ENCODE measurements at regions not wholly inside any gene's neighbourhood (a gene's known extent, or its start where the extent isn't known, plus 50 kb on each side); places are given as distances from the start of the nearest gene placed in this dataset.

GRCh38 chr15:35306361-35306981, 221.4 kb upstream of the NANOGP8 start:
- H3K27ac ChIP-seq (ENCODE audit: extremely low read depth, low read depth, low read length), result peak overlapping the region; percentile 76
- no TSS peak for BruUV-seq (replicated peaks)
- H3K27me3 ChIP-seq (ENCODE audit: control insufficient read depth in 2 of 2, insufficient read depth in 2 of 2, low read length in 2 of 2), result no peaks in the 10 kb centered on the region
- no peaks in the 10 kb centered on the region for H3K9me1 ChIP-seq (ENCODE audit: control insufficient read depth, insufficient read depth, low read length)
- peak overlapping the region; percentile 88 for H2AFZ ChIP-seq (ENCODE audit: low read depth, low read length)
- DNase-seq (ENCODE audit: extremely low read depth in 1 of 4, low spot score in 3 of 4) (peak in 2 of 4 experiments; percentile 14 to 50), ATAC-seq (peak; percentile 85), FAIRE-seq (peak; percentile 82)
- in situ Hi-C loops (cut with MboI), result no loop called here
- intact Hi-C loops (cut with micrococcal nuclease), result no loop called here
- CTCF ChIA-PET (ENCODE audit: low intra/inter-chr PET ratio), result no interaction called here
- no peaks in the 10 kb centered on the region for H3K36me3 ChIP-seq (ENCODE audit: control insufficient read depth, insufficient read depth, low read length)
- POLR2A ChIA-PET, result interaction anchor here (0.8 to 0.9 kb wide), 2 partner anchors 18 to 91 kb away, joined by 3 to 4 read pairs; no protein-coding TSS in a partner anchor
- peak overlapping the region in 1 of 2 experiments; percentile 47; a peak in 2 of 4 replicates for H3K9ac ChIP-seq (ENCODE audit: insufficient read depth in 1 of 2, low read depth in 2 of 2, low read length in 2 of 2)
- H3K4me3 ChIP-seq, result no peak overlapping the region
- no peaks in the 10 kb centered on the region for H3K79me2 ChIP-seq (ENCODE audit: control insufficient read depth, insufficient read depth, low read length)
- H3K4me1 ChIP-seq (replicated peaks in 1 of 2; ENCODE audit: control insufficient read depth in 2 of 2, insufficient read depth in 2 of 2, low read length in 2 of 2), result peaks cover 0 to 25% of the 10 kb centered on the region in 2 experiments; a peak in 3 of 5 replicates
- peak overlapping the region; percentile 63 for H3K4me2 ChIP-seq (ENCODE audit: insufficient read depth, low read length)
- 7% methylated on average over 4 of the region's 4 CpGs for WGBS (ENCODE audit: insufficient coverage, low coverage, missing lambda C conversion rate)
- H3K9me3 ChIP-seq (replicated peaks; ENCODE audit: control insufficient read depth, insufficient read depth, low read depth, low read length), result no peaks in the 10 kb centered on the region
- no peaks in the 10 kb centered on the region for H4K20me1 ChIP-seq (replicated peaks; ENCODE audit: control insufficient read depth, insufficient read depth, low read length)
- TF ChIP-seq SETDB1 (IDR thresholded peaks at IDR 0.05; ENCODE audit: low read length) (no peak), L3MBTL2 (IDR thresholded peaks at IDR 0.05) (peak; percentile 23; the same call in 1 of the 2 replicates), NR2C1 (IDR thresholded peaks at IDR 0.05) (no peak), NR2C1 (tag; IDR thresholded peaks at IDR 0.05) (0 out of 2 replicates have a peak, but pooled peaks have one; percentile 36), RAD51 (IDR thresholded peaks at IDR 0.05; ENCODE audit: borderline replicate concordance, low read depth) (peak; percentile 73), JUND (IDR thresholded peaks at IDR 0.05; ENCODE audit: borderline replicate concordance, low read depth, low read length) (peak; percentile 19; the same call in 1 of the 2 replicates), JUND (tag; IDR thresholded peaks at IDR 0.05; ENCODE audit: borderline replicate concordance, low read depth, low read length) (no peak), POLR2A (conservative IDR thresholded peaks at IDR 0.05) (no peak), RREB1 (CRISPR knock-in tag; IDR thresholded peaks at IDR 0.05) (no peak), CUX1 (CRISPR knock-in tag; IDR thresholded peaks at IDR 0.05) (no peak), FOSL1 (tag; conservative IDR thresholded peaks at IDR 0.05) (peak; percentile 45)
